Spleen (tissue), 7 donors: ENCODE measurements at regions not wholly inside any gene's neighbourhood (a gene's known extent, or its start where the extent isn't known, plus 50 kb on each side); places are given as distances from the start of the nearest gene placed in this dataset.

Experiments
- POLR2A ChIP-seq, 3 donors: fragments of 450-650 bp; IDR thresholded peaks; one replicate each; pipeline ENCODE4 v1.5.1; 2017; ENCODE audit warnings: antibody characterized with exemption in 3 of 3, mild to moderate bottlenecking in 1 of 3
- POLR2AphosphoS5 ChIP-seq, 3 donors: sonication (generic); formaldehyde crosslinking; IDR thresholded peaks; one replicate each; pipeline ENCODE4 v1.5.1; 2017; ENCODE audit warnings: antibody characterized with exemption in 3 of 3
- TF ChIP-seq, protein P1 (sequence below), 11 experiments: fragments of 200-600 bp in 7 of 11; fragments of 450-650 bp in 4 of 11; sonication (generic) in 4 of 11; IDR thresholded peaks in 8 of 11; conservative IDR thresholded peaks in 3 of 11; 1 replicate in 7 of 11; 2 replicates in 4 of 11; pipeline versions ENCODE4 v1.4.0 to v1.8.0; 2016 to 2021; ENCODE audit warnings: antibody characterized with exemption in 11 of 11, inconsistent platforms in 4 of 11, mild to moderate bottlenecking in 1 of 11
- donor health status: DM: no; HTN: no; CAD: no; lungs with moderate emphysema.
- donor health status: DM: no; HTN: no; CAD: no.
- donor health status: DM: no; HTN: no; CAD: no.

DNA sequence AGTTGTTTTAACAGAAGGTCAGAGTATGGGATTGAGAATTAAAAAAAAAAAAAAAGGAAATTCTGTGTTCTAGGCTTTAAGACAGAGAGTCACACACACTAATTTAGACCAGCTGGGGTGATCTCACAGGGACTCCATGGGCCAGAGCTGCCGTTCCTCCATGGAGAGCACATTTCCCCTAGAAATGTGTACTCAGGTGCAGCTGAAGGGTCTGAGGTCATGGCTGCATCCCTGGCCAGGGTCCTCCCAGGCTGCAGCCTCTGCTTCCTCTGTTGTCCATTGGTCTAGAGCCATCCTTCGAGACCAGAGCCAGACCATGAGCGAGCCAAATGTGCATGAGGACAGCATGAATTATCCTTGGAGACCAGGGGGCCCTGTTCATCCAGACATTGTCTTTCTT is 190.1 kb upstream of the TNP1 start:
- TF ChIP-seq, protein P1, sequence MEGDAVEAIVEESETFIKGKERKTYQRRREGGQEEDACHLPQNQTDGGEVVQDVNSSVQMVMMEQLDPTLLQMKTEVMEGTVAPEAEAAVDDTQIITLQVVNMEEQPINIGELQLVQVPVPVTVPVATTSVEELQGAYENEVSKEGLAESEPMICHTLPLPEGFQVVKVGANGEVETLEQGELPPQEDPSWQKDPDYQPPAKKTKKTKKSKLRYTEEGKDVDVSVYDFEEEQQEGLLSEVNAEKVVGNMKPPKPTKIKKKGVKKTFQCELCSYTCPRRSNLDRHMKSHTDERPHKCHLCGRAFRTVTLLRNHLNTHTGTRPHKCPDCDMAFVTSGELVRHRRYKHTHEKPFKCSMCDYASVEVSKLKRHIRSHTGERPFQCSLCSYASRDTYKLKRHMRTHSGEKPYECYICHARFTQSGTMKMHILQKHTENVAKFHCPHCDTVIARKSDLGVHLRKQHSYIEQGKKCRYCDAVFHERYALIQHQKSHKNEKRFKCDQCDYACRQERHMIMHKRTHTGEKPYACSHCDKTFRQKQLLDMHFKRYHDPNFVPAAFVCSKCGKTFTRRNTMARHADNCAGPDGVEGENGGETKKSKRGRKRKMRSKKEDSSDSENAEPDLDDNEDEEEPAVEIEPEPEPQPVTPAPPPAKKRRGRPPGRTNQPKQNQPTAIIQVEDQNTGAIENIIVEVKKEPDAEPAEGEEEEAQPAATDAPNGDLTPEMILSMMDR (IDR thresholded peaks at IDR 0.05 in 8 of 11, conservative IDR thresholded peaks at IDR 0.05 in 3 of 11), result no peak
- TF ChIP-seq POLR2A (IDR thresholded peaks at IDR 0.05) (no peak), POLR2AphosphoS5 (IDR thresholded peaks at IDR 0.05) (no peak)
